Stomach (tissue), 4 donors: ENCODE measurements at regions not wholly inside any gene's neighbourhood (a gene's known extent, or its start where the extent isn't known, plus 50 kb on each side); places are given as distances from the start of the nearest gene placed in this dataset.

Source experiments
- POLR2A ChIP-seq, 4 donors: fragments of 450-650 bp; IDR thresholded peaks; one replicate each; pipeline ENCODE4 v1.6.1; 2016; ENCODE audit warnings: antibody characterized with exemption in 4 of 4, control low read depth in 2 of 4, mild to moderate bottlenecking in 1 of 4, moderate library complexity in 1 of 4
- POLR2AphosphoS5 ChIP-seq, 3 donors: sonication (generic); formaldehyde crosslinking; IDR thresholded peaks; one replicate each; pipeline ENCODE4 v1.6.1; 2016; ENCODE audit warnings: antibody characterized with exemption in 3 of 3
- TF ChIP-seq, protein P1 (sequence below), 7 experiments: fragments of 450-650 bp in 4 of 7; fragments of 200-600 bp in 3 of 7; sonication (generic) in 3 of 7; IDR thresholded peaks; one replicate each; pipeline ENCODE4 v1.5.1; 2016 to 2019; ENCODE audit warnings: antibody characterized with exemption in 7 of 7, control low read depth in 2 of 7, mild to moderate bottlenecking in 1 of 7

DNA sequence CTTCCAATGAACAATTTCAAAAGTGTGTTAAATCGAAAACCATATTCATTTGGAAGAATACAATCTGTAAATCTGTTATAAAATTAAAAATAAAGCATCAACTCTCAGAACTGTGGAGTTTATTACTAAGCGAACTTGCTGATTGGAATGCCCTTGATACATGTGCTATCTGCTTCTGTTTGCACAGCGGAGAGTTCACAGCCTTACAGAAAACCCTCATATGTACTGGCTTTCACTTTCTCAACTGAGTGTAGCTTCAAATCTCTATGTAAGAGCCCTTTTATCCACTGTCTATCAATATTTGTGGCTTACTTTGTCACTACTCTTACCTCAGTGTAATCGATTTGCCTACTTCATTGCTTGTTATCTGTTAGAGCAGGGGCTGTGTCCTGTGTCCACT lies 447.4 kb downstream of the C6orf118 start:
- TF ChIP-seq, protein P1, sequence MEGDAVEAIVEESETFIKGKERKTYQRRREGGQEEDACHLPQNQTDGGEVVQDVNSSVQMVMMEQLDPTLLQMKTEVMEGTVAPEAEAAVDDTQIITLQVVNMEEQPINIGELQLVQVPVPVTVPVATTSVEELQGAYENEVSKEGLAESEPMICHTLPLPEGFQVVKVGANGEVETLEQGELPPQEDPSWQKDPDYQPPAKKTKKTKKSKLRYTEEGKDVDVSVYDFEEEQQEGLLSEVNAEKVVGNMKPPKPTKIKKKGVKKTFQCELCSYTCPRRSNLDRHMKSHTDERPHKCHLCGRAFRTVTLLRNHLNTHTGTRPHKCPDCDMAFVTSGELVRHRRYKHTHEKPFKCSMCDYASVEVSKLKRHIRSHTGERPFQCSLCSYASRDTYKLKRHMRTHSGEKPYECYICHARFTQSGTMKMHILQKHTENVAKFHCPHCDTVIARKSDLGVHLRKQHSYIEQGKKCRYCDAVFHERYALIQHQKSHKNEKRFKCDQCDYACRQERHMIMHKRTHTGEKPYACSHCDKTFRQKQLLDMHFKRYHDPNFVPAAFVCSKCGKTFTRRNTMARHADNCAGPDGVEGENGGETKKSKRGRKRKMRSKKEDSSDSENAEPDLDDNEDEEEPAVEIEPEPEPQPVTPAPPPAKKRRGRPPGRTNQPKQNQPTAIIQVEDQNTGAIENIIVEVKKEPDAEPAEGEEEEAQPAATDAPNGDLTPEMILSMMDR (IDR thresholded peaks at IDR 0.05): no peak
- TF ChIP-seq POLR2A (IDR thresholded peaks at IDR 0.05) (no peak), POLR2AphosphoS5 (IDR thresholded peaks at IDR 0.05) (no peak)
